ENCODE measurements at regions not wholly inside any gene's neighbourhood (a gene's known extent, or its start where the extent isn't known, plus 50 kb on each side); places are given as distances from the start of the nearest gene placed in this dataset.

DNA sequence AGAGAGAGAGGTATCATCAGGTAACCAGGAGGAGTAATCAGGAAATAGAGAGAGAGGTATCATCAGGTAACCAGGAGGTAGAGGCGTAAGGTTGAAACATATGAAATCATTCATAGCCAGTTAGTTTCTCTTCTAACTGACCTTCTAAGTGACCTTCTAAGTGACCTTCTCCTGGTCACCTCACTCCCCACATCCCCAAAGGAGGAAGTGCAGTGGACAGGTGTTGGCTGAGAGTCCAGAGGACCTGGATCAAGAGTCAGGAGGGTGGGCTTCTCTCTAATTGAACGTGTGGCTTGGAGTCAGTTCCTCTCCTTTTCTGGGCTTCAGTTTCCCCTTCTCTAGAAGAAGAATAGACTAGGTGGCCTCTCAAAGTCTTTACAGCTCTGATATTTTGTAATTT is 121.3 kb upstream of the DLG1 start:
- no peaks in the 10 kb centered on the region for H3K36me3 ChIP-seq (ENCODE audit: control insufficient read depth in 4 of 4, insufficient read depth in 3 of 4, low read depth in 1 of 4, low read length in 3 of 4)
- peaks cover 0 to 5% (median 0%) of the 10 kb centered on the region in 4 donors for H3K4me1 ChIP-seq (ENCODE audit: control insufficient read depth in 4 of 4, insufficient read depth in 4 of 4, low read length in 3 of 4)
- no peak overlapping the region for H3K9ac ChIP-seq (ENCODE audit: low read depth in 1 of 2, low read length in 2 of 2)
- H3K4me3 ChIP-seq (ENCODE audit: low read depth in 1 of 3, low read length in 3 of 3), result no peak overlapping the region
- no peaks in the 10 kb centered on the region for H3K9me3 ChIP-seq (ENCODE audit: control insufficient read depth in 4 of 4, low read length in 3 of 4)
- TF ChIP-seq HNF4A (conservative IDR thresholded peaks at IDR 0.05), result no peak
- no peak for TF ChIP-seq FOXA2 (IDR thresholded peaks at IDR 0.05)
- TF ChIP-seq YY1 (IDR thresholded peaks at IDR 0.05), result no peak
- TF ChIP-seq GABPA (IDR thresholded peaks at IDR 0.05 in 1 of 2, conservative IDR thresholded peaks at IDR 0.05 in 1 of 2), result no peak
- TF ChIP-seq, protein P1, sequence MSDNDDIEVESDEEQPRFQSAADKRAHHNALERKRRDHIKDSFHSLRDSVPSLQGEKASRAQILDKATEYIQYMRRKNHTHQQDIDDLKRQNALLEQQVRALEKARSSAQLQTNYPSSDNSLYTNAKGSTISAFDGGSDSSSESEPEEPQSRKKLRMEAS (IDR thresholded peaks at IDR 0.05), result no peak
- no peak for TF ChIP-seq HNF4G (IDR thresholded peaks at IDR 0.05)
- TF ChIP-seq ZBTB33 (IDR thresholded peaks at IDR 0.05), result no peak
- no peak for DNase-seq (ENCODE audit: low spot score)
- 87% methylated on average over 2 of the region's 2 CpGs for WGBS
- H3K27me3 ChIP-seq (ENCODE audit: control insufficient read depth in 4 of 4, insufficient read depth in 4 of 4, low read length in 3 of 4), result no peaks in the 10 kb centered on the region
- no peak overlapping the region for H3K27ac ChIP-seq (ENCODE audit: low read depth in 1 of 2, low read length in 2 of 2)

- TF ChIP-seq TAF1 (conservative IDR thresholded peaks at IDR 0.05) (no peak), HNF4G (IDR thresholded peaks at IDR 0.05) (no peak), FOXA2 (IDR thresholded peaks at IDR 0.05) (no peak), YY1 (IDR thresholded peaks at IDR 0.05) (no peak), NR2F2 (IDR thresholded peaks at IDR 0.05) (no peak), SP1 (IDR thresholded peaks at IDR 0.05) (no peak), RAD21 (IDR thresholded peaks at IDR 0.05) (no peak), ZBTB33 (IDR thresholded peaks at IDR 0.05) (no peak), EGR1 (IDR thresholded peaks at IDR 0.05; ENCODE audit: low read depth in 2 of 2) (no peak), JUND (IDR thresholded peaks at IDR 0.05) (no peak), HNF4A (conservative IDR thresholded peaks at IDR 0.05) (no peak), REST (IDR thresholded peaks at IDR 0.05) (no peak), RXRA (IDR thresholded peaks at IDR 0.05) (no peak), FOXA1 (IDR thresholded peaks at IDR 0.05) (no peak)
- TF ChIP-seq, protein P2, sequence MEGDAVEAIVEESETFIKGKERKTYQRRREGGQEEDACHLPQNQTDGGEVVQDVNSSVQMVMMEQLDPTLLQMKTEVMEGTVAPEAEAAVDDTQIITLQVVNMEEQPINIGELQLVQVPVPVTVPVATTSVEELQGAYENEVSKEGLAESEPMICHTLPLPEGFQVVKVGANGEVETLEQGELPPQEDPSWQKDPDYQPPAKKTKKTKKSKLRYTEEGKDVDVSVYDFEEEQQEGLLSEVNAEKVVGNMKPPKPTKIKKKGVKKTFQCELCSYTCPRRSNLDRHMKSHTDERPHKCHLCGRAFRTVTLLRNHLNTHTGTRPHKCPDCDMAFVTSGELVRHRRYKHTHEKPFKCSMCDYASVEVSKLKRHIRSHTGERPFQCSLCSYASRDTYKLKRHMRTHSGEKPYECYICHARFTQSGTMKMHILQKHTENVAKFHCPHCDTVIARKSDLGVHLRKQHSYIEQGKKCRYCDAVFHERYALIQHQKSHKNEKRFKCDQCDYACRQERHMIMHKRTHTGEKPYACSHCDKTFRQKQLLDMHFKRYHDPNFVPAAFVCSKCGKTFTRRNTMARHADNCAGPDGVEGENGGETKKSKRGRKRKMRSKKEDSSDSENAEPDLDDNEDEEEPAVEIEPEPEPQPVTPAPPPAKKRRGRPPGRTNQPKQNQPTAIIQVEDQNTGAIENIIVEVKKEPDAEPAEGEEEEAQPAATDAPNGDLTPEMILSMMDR (IDR thresholded peaks at IDR 0.05; ENCODE audit: low read depth, low read length, missing input control), result no peak
- TF ChIP-seq, protein P1 (IDR thresholded peaks at IDR 0.05), result no peak
- TF ChIP-seq, protein P3, sequence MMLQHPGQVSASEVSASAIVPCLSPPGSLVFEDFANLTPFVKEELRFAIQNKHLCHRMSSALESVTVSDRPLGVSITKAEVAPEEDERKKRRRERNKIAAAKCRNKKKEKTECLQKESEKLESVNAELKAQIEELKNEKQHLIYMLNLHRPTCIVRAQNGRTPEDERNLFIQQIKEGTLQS (IDR thresholded peaks at IDR 0.05), result no peak
- no peak for DNase-seq (ENCODE audit: low spot score)
- no peak overlapping the region for H3K4me3 ChIP-seq (ENCODE audit: low read depth in 1 of 3, low read length in 3 of 3)
- H3K27me3 ChIP-seq (ENCODE audit: control insufficient read depth in 4 of 4, insufficient read depth in 4 of 4, low read length in 3 of 4), result no peaks in the 10 kb centered on the region
- H3K9me3 ChIP-seq (ENCODE audit: control insufficient read depth in 4 of 4, low read length in 3 of 4), result no peaks in the 10 kb centered on the region
- 79% methylated on average over 11 of the region's 11 CpGs for WGBS
- no peaks in the 10 kb centered on the region for H3K36me3 ChIP-seq (ENCODE audit: control insufficient read depth in 4 of 4, insufficient read depth in 3 of 4, low read depth in 1 of 4, low read length in 3 of 4)
- no peak overlapping the region for H3K9ac ChIP-seq (ENCODE audit: low read depth in 1 of 2, low read length in 2 of 2)
- peaks cover 0 to 5% (median 0%) of the 10 kb centered on the region in 4 donors for H3K4me1 ChIP-seq (ENCODE audit: control insufficient read depth in 4 of 4, insufficient read depth in 4 of 4, low read length in 3 of 4)
- no peak overlapping the region for H3K27ac ChIP-seq (ENCODE audit: low read depth in 1 of 2, low read length in 2 of 2)
Measured at GRCh38 chr3:197417911-197418618, 119.7 kb upstream of the DLG1 start.

Measured in liver (tissue), 8 donors.